HepG2 (cell line): ENCODE measurements at regions not wholly inside any gene's neighbourhood (a gene's known extent, or its start where the extent isn't known, plus 50 kb on each side); places are given as distances from the start of the nearest gene placed in this dataset.

Experiments
- ATAC-seq: fragments of 200-7000 bp; cut with Tn5 transposase; 3 replicates; pipeline ENCODE4 v1.9.1; 2020; ENCODE audit warnings: mild to moderate bottlenecking, moderate library complexity
- BruUV-seq: library from RNA; stranded (reverse); fragments of 400-500 nt; replicated peaks from 2 replicates; lab custom pipeline; 2021; lab: Mats Ljungman, UMichigan
- CTCF ChIA-PET: fragments of 300-600 bp; formaldehyde crosslinking; extraction: SDS; loops from one replicate; lab custom pipeline; 2021; ENCODE audit warnings: low total read pairs, inconsistent platforms, low intra/inter-chr PET ratio; lab: Yijun Ruan, JAX
- POLR2A ChIA-PET: fragments of 350-600 bp; sonication (Branson Sonifier 250); formaldehyde crosslinking; loops from one replicate; lab custom pipeline; 2020; ENCODE audit warnings: antibody characterized with exemption, inconsistent platforms; lab: Yijun Ruan, JAX
- DNase-seq: peaks from one replicate; pipeline ENCODE4 v3.0.0-alpha.2; 2015; ENCODE audit warnings: low spot score
- FAIRE-seq: peaks from 3 replicates; lab custom pipeline; 2011; peaks lifted over from hg19 to GRCh38; lab: Jason Lieb, UNC
- H2AFZ ChIP-seq: one replicate; pipeline ENCODE4 v1.6.1; 2011; ENCODE audit warnings: low read length, inconsistent platforms
- H3K27ac ChIP-seq: fragments of 300-600 bp; 3 replicates; pipeline ENCODE4 v1.8.0; 2011; ENCODE audit warnings: mixed run types, mild to moderate bottlenecking, mixed read lengths, low read length, inconsistent platforms; ENCODE audit not compliant: insufficient read depth; ENCODE audit errors: extremely low read length
- H3K27me3 ChIP-seq, 2 experiments: fragments of 200-600 bp in 1 of 2; 2 replicates in 1 of 2; 3 replicates in 1 of 2; pipeline versions ENCODE4 v1.6.0 to v1.8.0; 2011; ENCODE audit warnings: low read length in 2 of 2, mild to moderate bottlenecking in 2 of 2, moderate library complexity in 2 of 2, inconsistent platforms in 1 of 2; ENCODE audit not compliant: insufficient read depth in 2 of 2, control insufficient read depth in 1 of 2
- H3K36me3 ChIP-seq, 2 experiments: fragments of 200-600 bp in 1 of 2; replicated peaks in 1 of 2; 2 replicates in 1 of 2; 3 replicates in 1 of 2; pipeline versions ENCODE4 v1.5.1 to v1.8.0; 2011; ENCODE audit warnings: low read length in 2 of 2, inconsistent platforms in 1 of 2; ENCODE audit not compliant: insufficient read depth in 2 of 2, control insufficient read depth in 1 of 2
- H3K4me1 ChIP-seq: 2 replicates; pipeline ENCODE4 v1.5.1; 2012; ENCODE audit warnings: low read length, inconsistent platforms; ENCODE audit not compliant: insufficient read depth
- H3K4me2 ChIP-seq: 2 replicates; pipeline ENCODE4 v1.6.0; 2011; ENCODE audit warnings: low read depth, low read length, inconsistent platforms
- H3K4me3 ChIP-seq, 3 experiments: fragments of 200-600 bp in 1 of 3; sonication (generic), shearing (Covaris generic) in 1 of 3; replicated peaks in 1 of 3; 2 replicates each; pipeline ENCODE4 v1.5.1; 2011 to 2016; ENCODE audit warnings: low read length in 3 of 3, inconsistent platforms in 2 of 3, low read depth in 2 of 3, mild to moderate bottlenecking in 2 of 3, control low read depth in 1 of 3, mixed read lengths in 1 of 3; ENCODE audit not compliant: insufficient read depth in 1 of 3
- H3K79me2 ChIP-seq: one replicate; pipeline ENCODE4 v1.6.1; 2011; ENCODE audit warnings: low read length, inconsistent platforms; ENCODE audit not compliant: insufficient read depth
- H3K9ac ChIP-seq: 2 replicates; pipeline ENCODE4 v1.6.0; 2011; ENCODE audit warnings: mild to moderate bottlenecking, low read depth, low read length, inconsistent platforms; ENCODE audit not compliant: insufficient read depth
- H3K9me3 ChIP-seq: 2 replicates; pipeline ENCODE4 v1.5.1; 2012; ENCODE audit warnings: mild to moderate bottlenecking, low read length
- H4K20me1 ChIP-seq: 2 replicates; pipeline ENCODE4 v1.6.0; 2011; ENCODE audit warnings: inconsistent platforms, mild to moderate bottlenecking, low read length, moderate library complexity; ENCODE audit not compliant: insufficient read depth
- ATAD3A ChIP-seq: sonication (generic); formaldehyde crosslinking; IDR thresholded peaks from 2 replicates; pipeline ENCODE4 v1.4.0; 2020; ENCODE audit warnings: missing genetic modification reagents
- FOXA1 ChIP-seq, 2 experiments: fragments of 450-650 bp in 1 of 2; sonication (generic) in 1 of 2; formaldehyde crosslinking in 1 of 2; IDR thresholded peaks; 2 replicates each; pipeline versions ENCODE4 v1.4.0 to v1.6.1; 2016 to 2020; ENCODE audit warnings: missing genetic modification reagents in 1 of 2
- JUNB ChIP-seq: sonication (generic); formaldehyde crosslinking; IDR thresholded peaks from 2 replicates; pipeline ENCODE4 v1.8.0; 2022; ENCODE audit warnings: missing genetic modification reagents, mild to moderate bottlenecking, borderline replicate concordance
- SNAPC2 ChIP-seq: sonication (generic); formaldehyde crosslinking; IDR thresholded peaks from 2 replicates; pipeline ENCODE4 v1.8.1; 2022; ENCODE audit warnings: mild to moderate bottlenecking, missing genetic modification reagents
- in situ Hi-C: cut with HindIII; loops from 2 replicates; pipeline ENCODE4 v1.10.0; 2017; ENCODE audit warnings: low pct_unique_long_range_greater_than_20kb; ENCODE audit not compliant: extremely low pct_ligation_motif_present
- intact Hi-C: fragments of 100-400 bp; cut with micrococcal nuclease; formaldehyde crosslinking; loops from one replicate; pipeline ENCODE4 v1.10.0; 2022; ENCODE audit not compliant: unreplicated experiment
- TF ChIP-seq, protein P1 (sequence below), 2 experiments: fragments of 450-650 bp in 1 of 2; sonication (generic) in 1 of 2; formaldehyde crosslinking in 1 of 2; IDR thresholded peaks; 2 replicates each; pipeline versions ENCODE4 v1.6.1 to v1.8.0; 2016 to 2022; ENCODE audit warnings: antibody characterized with exemption in 1 of 2, mild to moderate bottlenecking in 1 of 2, missing genetic modification reagents in 1 of 2
- TF ChIP-seq, protein P2 (sequence below): sonication (generic); formaldehyde crosslinking; IDR thresholded peaks from 2 replicates; pipeline ENCODE4 v1.9.0; 2021; ENCODE audit warnings: missing genetic modification reagents, borderline replicate concordance

DNA sequence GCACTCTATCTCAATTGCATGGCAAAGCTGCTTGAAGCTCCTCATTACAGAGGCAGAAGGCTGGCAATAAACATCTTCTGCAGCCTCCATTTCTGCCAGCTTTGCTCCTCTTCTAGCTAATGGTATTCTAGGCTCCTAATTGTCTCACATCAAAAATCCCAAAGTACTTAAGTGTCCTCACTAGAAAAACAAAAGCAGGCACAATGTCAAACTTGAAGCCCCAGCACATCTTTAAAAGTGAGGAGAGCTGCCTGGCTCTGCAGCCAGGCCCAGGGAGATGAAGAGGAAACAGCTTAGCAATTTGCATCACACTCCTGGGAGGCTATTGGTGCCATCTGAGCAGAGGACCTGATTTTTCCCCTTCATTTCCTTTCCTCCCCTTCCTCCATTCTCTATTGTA lies 197.1 kb downstream of the KCNJ2 start (continued):
- TF ChIP-seq, protein P1, sequence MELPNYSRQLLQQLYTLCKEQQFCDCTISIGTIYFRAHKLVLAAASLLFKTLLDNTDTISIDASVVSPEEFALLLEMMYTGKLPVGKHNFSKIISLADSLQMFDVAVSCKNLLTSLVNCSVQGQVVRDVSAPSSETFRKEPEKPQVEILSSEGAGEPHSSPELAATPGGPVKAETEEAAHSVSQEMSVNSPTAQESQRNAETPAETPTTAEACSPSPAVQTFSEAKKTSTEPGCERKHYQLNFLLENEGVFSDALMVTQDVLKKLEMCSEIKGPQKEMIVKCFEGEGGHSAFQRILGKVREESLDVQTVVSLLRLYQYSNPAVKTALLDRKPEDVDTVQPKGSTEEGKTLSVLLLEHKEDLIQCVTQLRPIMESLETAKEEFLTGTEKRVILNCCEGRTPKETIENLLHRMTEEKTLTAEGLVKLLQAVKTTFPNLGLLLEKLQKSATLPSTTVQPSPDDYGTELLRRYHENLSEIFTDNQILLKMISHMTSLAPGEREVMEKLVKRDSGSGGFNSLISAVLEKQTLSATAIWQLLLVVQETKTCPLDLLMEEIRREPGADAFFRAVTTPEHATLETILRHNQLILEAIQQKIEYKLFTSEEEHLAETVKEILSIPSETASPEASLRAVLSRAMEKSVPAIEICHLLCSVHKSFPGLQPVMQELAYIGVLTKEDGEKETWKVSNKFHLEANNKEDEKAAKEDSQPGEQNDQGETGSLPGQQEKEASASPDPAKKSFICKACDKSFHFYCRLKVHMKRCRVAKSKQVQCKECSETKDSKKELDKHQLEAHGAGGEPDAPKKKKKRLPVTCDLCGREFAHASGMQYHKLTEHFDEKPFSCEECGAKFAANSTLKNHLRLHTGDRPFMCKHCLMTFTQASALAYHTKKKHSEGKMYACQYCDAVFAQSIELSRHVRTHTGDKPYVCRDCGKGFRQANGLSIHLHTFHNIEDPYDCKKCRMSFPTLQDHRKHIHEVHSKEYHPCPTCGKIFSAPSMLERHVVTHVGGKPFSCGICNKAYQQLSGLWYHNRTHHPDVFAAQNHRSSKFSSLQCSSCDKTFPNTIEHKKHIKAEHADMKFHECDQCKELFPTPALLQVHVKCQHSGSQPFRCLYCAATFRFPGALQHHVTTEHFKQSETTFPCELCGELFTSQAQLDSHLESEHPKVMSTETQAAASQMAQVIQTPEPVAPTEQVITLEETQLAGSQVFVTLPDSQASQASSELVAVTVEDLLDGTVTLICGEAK (IDR thresholded peaks at IDR 0.05) = no peak
- TF ChIP-seq, protein P1 (CRISPR knock-in tag; IDR thresholded peaks at IDR 0.05) = no peak

DNA sequence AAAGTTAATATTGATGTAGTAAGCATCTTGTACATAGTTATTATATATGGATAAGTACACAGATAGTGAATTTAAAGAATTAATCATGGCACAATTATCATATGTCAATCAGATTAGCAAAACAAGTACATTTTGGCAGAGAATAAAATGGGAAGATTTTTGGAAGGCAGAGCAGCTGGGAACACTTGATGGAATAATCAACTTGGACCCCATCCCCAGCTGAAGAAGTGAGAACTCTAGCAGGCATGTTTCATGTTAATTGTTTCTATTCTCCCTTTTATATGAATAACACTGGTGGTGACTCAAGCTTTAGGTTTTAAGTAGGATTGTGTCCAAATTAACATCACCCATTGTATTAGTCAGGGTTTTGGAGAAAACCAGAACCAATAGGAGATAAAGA lies 198.7 kb downstream of the KCNJ2 start:
- Histone ChIP-seq H3K9me3 (peaks cover 92% of the 10 kb centered on the region), H4K20me1 (no peaks in the 10 kb centered on the region), H3K4me3 (no peak overlapping the region), H3K4me1 (no peaks in the 10 kb centered on the region), H3K36me3 (no peaks in the 10 kb centered on the region), H3K27ac (no peak overlapping the region), H3K79me2 (no peaks in the 10 kb centered on the region), H3K4me2 (no peak overlapping the region), H3K27me3 (no peaks in the 10 kb centered on the region), H3K9ac (no peak overlapping the region), H2AFZ (no peak overlapping the region)
- BruUV-seq = no TSS peak
- ChIA-PET POLR2A (no interaction called here), CTCF (no interaction called here)
- DNase-seq (no peak), ATAC-seq (no peak), FAIRE-seq (no peak)
- in situ Hi-C loops (no loop called here), intact Hi-C loops (no loop called here)
- no peak for TF ChIP-seq FOXA1 (IDR thresholded peaks at IDR 0.05)
- TF ChIP-seq FOXA1 (CRISPR knock-in tag; IDR thresholded peaks at IDR 0.05) = no peak
- TF ChIP-seq ATAD3A (CRISPR knock-in tag) = no peak
- no peak for TF ChIP-seq SNAPC2
- TF ChIP-seq, protein P2, sequence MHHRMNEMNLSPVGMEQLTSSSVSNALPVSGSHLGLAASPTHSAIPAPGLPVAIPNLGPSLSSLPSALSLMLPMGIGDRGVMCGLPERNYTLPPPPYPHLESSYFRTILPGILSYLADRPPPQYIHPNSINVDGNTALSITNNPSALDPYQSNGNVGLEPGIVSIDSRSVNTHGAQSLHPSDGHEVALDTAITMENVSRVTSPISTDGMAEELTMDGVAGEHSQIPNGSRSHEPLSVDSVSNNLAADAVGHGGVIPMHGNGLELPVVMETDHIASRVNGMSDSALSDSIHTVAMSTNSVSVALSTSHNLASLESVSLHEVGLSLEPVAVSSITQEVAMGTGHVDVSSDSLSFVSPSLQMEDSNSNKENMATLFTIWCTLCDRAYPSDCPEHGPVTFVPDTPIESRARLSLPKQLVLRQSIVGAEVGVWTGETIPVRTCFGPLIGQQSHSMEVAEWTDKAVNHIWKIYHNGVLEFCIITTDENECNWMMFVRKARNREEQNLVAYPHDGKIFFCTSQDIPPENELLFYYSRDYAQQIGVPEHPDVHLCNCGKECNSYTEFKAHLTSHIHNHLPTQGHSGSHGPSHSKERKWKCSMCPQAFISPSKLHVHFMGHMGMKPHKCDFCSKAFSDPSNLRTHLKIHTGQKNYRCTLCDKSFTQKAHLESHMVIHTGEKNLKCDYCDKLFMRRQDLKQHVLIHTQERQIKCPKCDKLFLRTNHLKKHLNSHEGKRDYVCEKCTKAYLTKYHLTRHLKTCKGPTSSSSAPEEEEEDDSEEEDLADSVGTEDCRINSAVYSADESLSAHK (CRISPR knock-in tag) = no peak
- no peak for TF ChIP-seq JUNB
